ENCODE measurements at regions not wholly inside any gene's neighbourhood (a gene's known extent, or its start where the extent isn't known, plus 50 kb on each side); places are given as distances from the start of the nearest gene placed in this dataset.

- no peaks in the 10 kb centered on the region; a peak in 1 of 4 replicates for H3K4me1 ChIP-seq (ENCODE audit: control insufficient read depth in 1 of 2, insufficient read depth in 2 of 2, low read depth in 1 of 2, low read length in 1 of 2)
- POLR2A ChIA-PET, result no interaction called here
Measured at GRCh38 chrX:39472161-39472560, 625.6 kb downstream of the BCOR start.

More at GRCh38 chrX:39472161-39472560, 625.6 kb downstream of the BCOR start:
- H3K9me3 ChIP-seq, result no peaks in the 10 kb centered on the region
- no peak overlapping the region for H2AFZ ChIP-seq (ENCODE audit: low read depth)
- no peak overlapping the region for H3K4me3 ChIP-seq (ENCODE audit: low read depth in 2 of 2, low read length in 1 of 2)
- TF ChIP-seq POLR2AphosphoS5 (IDR thresholded peaks at IDR 0.05; ENCODE audit: low read depth, low read length) (no peak), FOXM1 (IDR thresholded peaks at IDR 0.05; ENCODE audit: low read depth) (no peak), EZH2phosphoT487 (IDR thresholded peaks at IDR 0.05; ENCODE audit: borderline replicate concordance, low read depth) (no peak), MXI1 (IDR thresholded peaks at IDR 0.05; ENCODE audit: low read depth, low read length) (no peak), GATA2 (CRISPR knock-in tag; IDR thresholded peaks at IDR 0.05) (no peak), RXRA (IDR thresholded peaks at IDR 0.05; ENCODE audit: borderline replicate concordance, low read depth) (no peak), TEAD4 (IDR thresholded peaks at IDR 0.05; ENCODE audit: borderline replicate concordance, insufficient read depth) (no peak), ZBTB33 (IDR thresholded peaks at IDR 0.05; ENCODE audit: borderline replicate concordance, low read depth) (no peak), TCF12 (IDR thresholded peaks at IDR 0.05) (no peak), NRF1 (IDR thresholded peaks at IDR 0.05; ENCODE audit: low read depth, low read length) (no peak), CTCF (IDR thresholded peaks at IDR 0.05) (no peak), YY1 (IDR thresholded peaks at IDR 0.05; ENCODE audit: low read depth) (no peak), JUND (IDR thresholded peaks at IDR 0.05) (no peak), ELF1 (IDR thresholded peaks at IDR 0.05) (no peak), FOSL2 (IDR thresholded peaks at IDR 0.05; ENCODE audit: borderline replicate concordance, low read depth) (no peak), MEF2A (IDR thresholded peaks at IDR 0.05; ENCODE audit: borderline replicate concordance, low read depth) (no peak), USF2 (IDR thresholded peaks at IDR 0.05; ENCODE audit: borderline replicate concordance, low read depth, low read length) (no peak), SIN3A (IDR thresholded peaks at IDR 0.05; ENCODE audit: borderline replicate concordance, low read depth, low read length) (no peak), EP300 (IDR thresholded peaks at IDR 0.05; ENCODE audit: borderline replicate concordance in 1 of 2, low read depth in 1 of 2, low read length in 1 of 2) (no peak), RAD21 (IDR thresholded peaks at IDR 0.05; ENCODE audit: low read length) (no peak)
- no peak overlapping the region for H3K9ac ChIP-seq
- no peaks in the 10 kb centered on the region for H3K36me3 ChIP-seq (replicated peaks in 1 of 2; ENCODE audit: control insufficient read depth in 1 of 2, insufficient read depth in 2 of 2, low read length in 1 of 2)
- no peak overlapping the region for H3K4me2 ChIP-seq
- H3K27me3 ChIP-seq (ENCODE audit: insufficient read depth), result peaks cover 6% of the 10 kb centered on the region
- no peaks in the 10 kb centered on the region for H4K20me1 ChIP-seq (ENCODE audit: insufficient read depth)
- DNase-seq, result no peak
- H3F3A ChIP-seq (replicated peaks; ENCODE audit: insufficient read depth), result no peaks in the 10 kb centered on the region
- CTCF ChIA-PET, result no interaction called here
- 59% methylated on average over 1 of the region's 1 CpG for WGBS (ENCODE audit: low lambda C conversion rate)
- H3K27ac ChIP-seq (ENCODE audit: low read depth in 2 of 2, low read length in 1 of 2), result no peak overlapping the region
- no peaks in the 10 kb centered on the region for H3K9me2 ChIP-seq
- H3K79me2 ChIP-seq (ENCODE audit: insufficient read depth), result no peaks in the 10 kb centered on the region
